GM12891 (cell line): ENCODE measurements at regions not wholly inside any gene's neighbourhood (a gene's known extent, or its start where the extent isn't known, plus 50 kb on each side); places are given as distances from the start of the nearest gene placed in this dataset.

ENCODE experiments used
- PAX5 ChIP-seq: IDR thresholded peaks from 2 replicates; pipeline ENCODE4 v1.6.1; 2011; ENCODE audit warnings: low read length, moderate library complexity, mild to moderate bottlenecking; ENCODE audit not compliant: insufficient read depth, severe bottlenecking
- POLR2A ChIP-seq: IDR thresholded peaks from 2 replicates; pipeline ENCODE4 v1.6.1; 2011; ENCODE audit warnings: low read depth, low read length, control low read depth
- POLR2AphosphoS5 ChIP-seq: IDR thresholded peaks from 2 replicates; pipeline ENCODE4 v1.6.1; 2011; ENCODE audit warnings: low read depth, low read length, control low read depth
- POU2F2 ChIP-seq: IDR thresholded peaks from 2 replicates; pipeline ENCODE4 v1.6.1; 2011; ENCODE audit warnings: low read depth, mild to moderate bottlenecking, control low read depth, low read length, moderate library complexity
- SPI1 ChIP-seq: IDR thresholded peaks from 2 replicates; pipeline ENCODE4 v1.6.1; 2011; ENCODE audit warnings: low read depth, low read length, control low read depth
- TAF1 ChIP-seq: IDR thresholded peaks from 2 replicates; pipeline ENCODE4 v1.6.1; 2011; ENCODE audit warnings: low read depth, low read length, control low read depth

GRCh38 chr11:38491986-38492385, 1894.0 kb upstream of the RAG2 start:
- no peak for TF ChIP-seq POLR2A
- no peak for TF ChIP-seq TAF1
- TF ChIP-seq POLR2AphosphoS5, result no peak
- TF ChIP-seq PAX5, result no peak
- no peak for TF ChIP-seq POU2F2
- no peak for TF ChIP-seq SPI1
